Psoas muscle (tissue), 7 donors: ENCODE measurements at regions not wholly inside any gene's neighbourhood (a gene's known extent, or its start where the extent isn't known, plus 50 kb on each side); places are given as distances from the start of the nearest gene placed in this dataset.
"Not testable (repeated sequence)": the region's sequence is repeated elsewhere in the genome, so short reads cannot be mapped to it uniquely, and the experiment has no call there.

ENCODE experiments used
- ATAC-seq, 4 donors: fragments of 200-7000 bp; cut with Tn5 transposase; one replicate each; pipeline ENCODE4 v1.9.1; 2020; ENCODE audit warnings: moderate library complexity in 3 of 4, mild to moderate bottlenecking in 2 of 4
- DNase-seq, 2 donors: peaks; one replicate each; pipeline ENCODE4 v3.0.0-alpha.2; 2020
- H3K27ac ChIP-seq: fragments of 200-600 bp; one replicate; pipeline ENCODE4 v1.8.0; 2022
- H3K27me3 ChIP-seq, 3 donors: fragments of 200-600 bp in 1 of 3; one replicate each; pipeline versions ENCODE4 v1.6.1 to v1.8.0; 2013 to 2022; ENCODE audit warnings: low read length in 2 of 3, mild to moderate bottlenecking in 2 of 3, moderate library complexity in 1 of 3; ENCODE audit not compliant: insufficient read depth in 3 of 3
- H3K36me3 ChIP-seq, 2 donors: fragments of 200-600 bp in 1 of 2; one replicate each; pipeline versions ENCODE4 v1.6.1 to v1.8.0; 2013 to 2022; ENCODE audit warnings: low read depth in 1 of 2, mild to moderate bottlenecking in 1 of 2, moderate library complexity in 1 of 2; ENCODE audit not compliant: insufficient read depth in 1 of 2
- H3K4me1 ChIP-seq: fragments of 200-600 bp; one replicate; pipeline ENCODE4 v1.8.0; 2022
- H3K4me3 ChIP-seq: fragments of 200-600 bp; one replicate; pipeline ENCODE4 v1.8.0; 2022; ENCODE audit warnings: mild to moderate bottlenecking
- H3K9me3 ChIP-seq: fragments of 200-600 bp; one replicate; pipeline ENCODE4 v1.8.0; 2022
- WGBS, 3 donors: extraction: QIAGEN DNeasy Blood & Tissue Kit; methylation state at CpG; one replicate each; pipeline versions ENCODE4 v1.1.6 to v1.1.7; 2013; 5-methylcytosine and 5-hydroxymethylcytosine counted together
- intact Hi-C, 2 donors: fragments of 100-400 bp; cut with DNase I; formaldehyde crosslinking; loops; one replicate each; pipeline versions ENCODE4 v1.11.0 to v1.14.2; 2022
- TF ChIP-seq, protein P1 (sequence below): fragments of 200-600 bp; IDR thresholded peaks from one replicate; pipeline ENCODE4 v1.8.0; 2022; ENCODE audit warnings: antibody characterized with exemption
- donor health status: healthy with polysubstance abuse.
- donor health status: DM: no; HTN: no; CAD: no; lungs with moderate emphysema.
- donor health status: Bipolar disorder and iron deficiency.
- donor health status: healthy.
- donor health status: DM: yes; HTN: yes; CAD: no.
- donor health status: DM: no; HTN: no; CAD: no.
- donor health status: DM: yes; HTN: yes; CAD: no.

DNA sequence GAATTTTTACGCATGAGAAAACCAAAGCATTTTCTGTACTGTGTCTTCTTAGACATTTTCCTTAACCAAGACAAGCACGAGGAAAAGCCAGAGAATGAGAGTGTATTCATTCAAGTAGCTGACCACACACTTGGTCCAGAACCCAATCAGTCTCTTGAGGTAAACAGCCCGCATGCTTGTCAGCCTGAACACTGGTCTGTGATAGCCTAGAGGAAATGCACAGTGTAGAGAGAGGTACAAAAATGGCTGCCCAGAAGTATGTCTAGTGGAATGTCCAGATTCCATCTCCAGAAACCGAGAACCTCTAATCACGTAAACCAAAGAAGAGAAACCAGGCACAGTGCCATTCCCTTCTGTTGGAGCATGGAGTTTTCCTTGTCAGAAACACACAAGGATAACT is 80.0 kb upstream of the SNX2 start:
- Histone ChIP-seq H3K4me3 (no peak overlapping the region), H3K36me3 (no peaks in the 10 kb centered on the region), H3K27ac (no peak overlapping the region), H3K27me3 (no peaks in the 10 kb centered on the region), H3K9me3 (no peaks in the 10 kb centered on the region), H3K4me1 (no peaks in the 10 kb centered on the region)
- 78 to 84% (median 83%) methylated on average over 5 of the region's 5 CpGs for WGBS, 3 donors
- intact Hi-C loops: no loop called here
- TF ChIP-seq, protein P1, sequence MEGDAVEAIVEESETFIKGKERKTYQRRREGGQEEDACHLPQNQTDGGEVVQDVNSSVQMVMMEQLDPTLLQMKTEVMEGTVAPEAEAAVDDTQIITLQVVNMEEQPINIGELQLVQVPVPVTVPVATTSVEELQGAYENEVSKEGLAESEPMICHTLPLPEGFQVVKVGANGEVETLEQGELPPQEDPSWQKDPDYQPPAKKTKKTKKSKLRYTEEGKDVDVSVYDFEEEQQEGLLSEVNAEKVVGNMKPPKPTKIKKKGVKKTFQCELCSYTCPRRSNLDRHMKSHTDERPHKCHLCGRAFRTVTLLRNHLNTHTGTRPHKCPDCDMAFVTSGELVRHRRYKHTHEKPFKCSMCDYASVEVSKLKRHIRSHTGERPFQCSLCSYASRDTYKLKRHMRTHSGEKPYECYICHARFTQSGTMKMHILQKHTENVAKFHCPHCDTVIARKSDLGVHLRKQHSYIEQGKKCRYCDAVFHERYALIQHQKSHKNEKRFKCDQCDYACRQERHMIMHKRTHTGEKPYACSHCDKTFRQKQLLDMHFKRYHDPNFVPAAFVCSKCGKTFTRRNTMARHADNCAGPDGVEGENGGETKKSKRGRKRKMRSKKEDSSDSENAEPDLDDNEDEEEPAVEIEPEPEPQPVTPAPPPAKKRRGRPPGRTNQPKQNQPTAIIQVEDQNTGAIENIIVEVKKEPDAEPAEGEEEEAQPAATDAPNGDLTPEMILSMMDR: no peak
- DNase-seq (no peak), ATAC-seq (no peak)

DNA sequence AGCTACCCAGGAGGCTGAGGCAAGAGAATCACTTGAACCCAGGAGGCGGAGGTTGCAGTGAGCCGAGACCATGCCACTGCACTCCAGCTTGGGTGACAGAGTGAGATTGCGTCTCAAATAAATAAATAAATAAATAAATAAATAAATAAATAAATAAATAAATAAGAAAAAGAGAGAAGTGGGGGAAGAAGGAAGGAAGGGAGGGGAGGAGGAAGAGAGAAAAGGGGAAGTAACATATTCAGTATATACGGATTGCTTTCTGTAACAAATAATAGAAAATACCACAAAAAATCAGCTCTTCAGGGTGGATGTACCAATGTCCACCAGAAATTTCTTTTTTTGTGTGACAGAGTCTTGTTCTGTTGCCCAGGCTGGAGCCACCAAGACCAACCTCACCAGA is 78.1 kb upstream of the SNX2 start:
- ATAC-seq, DNase-seq, H3K27me3 ChIP-seq, H3K4me3 ChIP-seq, H3K9me3 ChIP-seq, intact Hi-C loops, H3K27ac ChIP-seq, H3K4me1 ChIP-seq, H3K36me3 ChIP-seq: not testable (repeated sequence)
- WGBS, 3 donors: 89 to 95% (median 90%) methylated on average over 4 of the region's 4 CpGs

DNA sequence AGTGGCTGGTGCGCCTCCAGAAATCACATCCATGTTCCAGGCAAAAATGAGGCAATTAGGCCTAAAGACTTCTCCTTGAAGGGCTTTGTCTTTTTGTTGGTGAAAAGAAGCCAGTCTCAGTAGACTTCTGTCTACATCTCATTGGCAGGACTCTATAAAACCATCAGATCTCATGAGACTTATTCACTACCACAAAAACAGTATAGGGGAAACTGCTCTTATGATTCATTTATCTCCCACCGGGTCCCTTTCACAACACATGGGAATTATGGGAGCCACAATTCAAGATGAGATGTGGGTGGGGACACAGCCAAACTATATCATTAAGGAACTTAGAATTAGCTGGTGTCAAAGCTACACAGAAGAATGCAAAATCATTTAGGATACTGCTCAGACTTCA is 77.7 kb upstream of the SNX2 start:
- Histone ChIP-seq H3K27me3 (no peaks in the 10 kb centered on the region), H3K27ac (no peak overlapping the region), H3K4me1 (no peaks in the 10 kb centered on the region), H3K4me3 (no peak overlapping the region), H3K36me3 (no peaks in the 10 kb centered on the region), H3K9me3 (no peaks in the 10 kb centered on the region)
- DNase-seq: no peak
- TF ChIP-seq, protein P1: no peak
- 72 to 87% (median 84%) methylated on average over 2 of the region's 2 CpGs for WGBS, 3 donors
- intact Hi-C loops: no loop called here
- no peak for ATAC-seq

DNA sequence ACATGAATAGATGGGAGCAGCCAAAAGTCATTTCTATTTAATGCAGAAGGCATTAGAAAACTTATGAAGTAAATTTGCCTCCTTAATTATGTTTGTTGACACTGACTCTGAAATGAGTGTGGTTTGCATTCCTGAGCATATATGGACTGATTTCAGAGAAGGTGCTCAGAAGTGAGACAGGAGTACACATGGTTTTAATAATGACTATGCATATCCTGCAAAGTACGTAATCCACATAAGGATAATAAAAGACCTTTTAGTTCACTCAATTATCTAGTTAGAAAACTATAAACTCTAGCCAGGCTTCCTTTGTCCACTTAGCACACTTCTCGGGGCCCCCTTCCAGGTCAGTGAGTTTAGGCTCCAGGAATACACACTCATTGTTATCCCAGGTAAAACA is 75.7 kb upstream of the SNX2 start:
- no peaks in the 10 kb centered on the region for H3K36me3 ChIP-seq
- WGBS, 3 donors: 83 to 90% (median 89%) methylated on average over 2 of the region's 2 CpGs
- DNase-seq (no peak), ATAC-seq (no peak)
- H3K9me3 ChIP-seq: no peaks in the 10 kb centered on the region
- H3K4me1 ChIP-seq: no peaks in the 10 kb centered on the region
- TF ChIP-seq, protein P1: no peak
- H3K27ac ChIP-seq: no peak overlapping the region
- intact Hi-C loops: no loop called here
- H3K27me3 ChIP-seq: no peaks in the 10 kb centered on the region
- H3K4me3 ChIP-seq: no peak overlapping the region

DNA sequence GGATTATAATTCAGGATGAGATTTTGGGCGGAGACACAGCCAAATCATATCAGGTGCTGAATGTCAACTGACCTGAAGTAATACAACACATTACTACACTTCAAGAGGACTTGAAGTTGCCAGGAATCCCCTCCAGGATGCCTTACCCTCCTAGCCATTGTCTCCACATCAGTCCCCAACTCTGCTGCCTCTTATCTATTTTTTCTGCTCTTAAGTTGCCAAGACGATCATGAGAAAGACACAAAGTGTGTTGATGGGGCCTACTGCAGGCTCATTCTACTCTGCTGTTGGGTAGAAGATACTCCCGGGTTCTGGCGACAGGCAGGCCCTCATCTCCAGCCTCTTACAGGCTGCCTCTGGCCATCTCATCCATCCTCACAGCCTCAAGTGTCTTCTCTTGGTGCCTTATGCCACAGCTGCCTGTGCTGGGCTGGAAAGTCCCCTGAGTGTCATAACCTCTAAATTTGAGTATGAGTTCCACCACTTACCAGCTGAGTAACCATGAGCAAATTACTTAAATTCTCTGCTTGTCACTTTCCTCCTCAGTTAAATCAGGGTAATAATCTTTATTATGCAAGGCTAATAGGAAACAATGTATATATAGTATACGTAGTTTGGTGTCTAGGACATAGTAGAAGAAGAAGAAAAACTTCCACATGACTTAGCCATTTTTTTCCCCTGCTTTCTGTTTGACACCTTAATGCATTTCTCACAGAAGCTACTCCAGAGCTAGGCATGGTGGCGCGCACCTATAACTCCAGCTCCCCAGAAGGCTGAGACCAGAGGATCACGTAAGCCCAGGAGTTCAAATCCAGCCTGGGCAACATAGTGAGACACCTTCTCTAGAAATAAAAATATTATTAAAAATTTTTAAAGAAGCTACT is 73.0 kb upstream of the SNX2 start:
- DNase-seq (no peak), ATAC-seq (no peak)
- Histone ChIP-seq H3K36me3 (no peaks in the 10 kb centered on the region), H3K4me1 (no peaks in the 10 kb centered on the region), H3K4me3 (no peak overlapping the region), H3K9me3 (no peaks in the 10 kb centered on the region), H3K27me3 (no peaks in the 10 kb centered on the region), H3K27ac (no peak overlapping the region)
- 74 to 86% (median 82%) methylated on average over 8 of the region's 8 CpGs for WGBS, 3 donors
- intact Hi-C loops: no loop called here
- TF ChIP-seq, protein P1: no peak
